Endodermal cell (in vitro differentiated cells): ENCODE measurements at regions not wholly inside any gene's neighbourhood (a gene's known extent, or its start where the extent isn't known, plus 50 kb on each side); places are given as distances from the start of the nearest gene placed in this dataset.

Experiments used
- DNase-seq: peaks from one replicate; pipeline ENCODE4 v3.0.0-alpha.2; 2017
- H3K27ac ChIP-seq: 2 replicates; pipeline ENCODE4 v1.5.1; 2013; ENCODE audit warnings: mild to moderate bottlenecking, low read depth, low read length, moderate library complexity
- H3K27me3 ChIP-seq: 2 replicates; pipeline ENCODE4 v1.6.1; 2013; ENCODE audit warnings: mild to moderate bottlenecking, low read length, moderate library complexity; ENCODE audit not compliant: insufficient read depth, control insufficient read depth, poor library complexity, severe bottlenecking
- H3K36me3 ChIP-seq: 2 replicates; pipeline ENCODE4 v1.7.0; 2013; ENCODE audit warnings: mild to moderate bottlenecking, low read length, moderate library complexity; ENCODE audit not compliant: control insufficient read depth, insufficient read depth
- H3K4me1 ChIP-seq: one replicate; pipeline ENCODE4 v1.7.0; 2013; ENCODE audit warnings: low read length; ENCODE audit not compliant: control insufficient read depth, insufficient read depth
- H3K4me3 ChIP-seq: 2 replicates; pipeline ENCODE4 v1.5.1; 2013; ENCODE audit warnings: mild to moderate bottlenecking, low read length, moderate library complexity
- H3K9ac ChIP-seq: 2 replicates; pipeline ENCODE4 v1.6.1; 2013; ENCODE audit warnings: mild to moderate bottlenecking, low read length, moderate library complexity; ENCODE audit not compliant: poor library complexity, severe bottlenecking; ENCODE audit errors: extremely low read depth
- H3K9me3 ChIP-seq: 2 replicates; pipeline ENCODE4 v1.6.1; 2013; ENCODE audit warnings: mild to moderate bottlenecking, low read length, moderate library complexity; ENCODE audit not compliant: control insufficient read depth
- H3K27ac Mint-ChIP-seq: 2 replicates; pipeline ENCODE4 v1.8.0; 2020; ENCODE audit warnings: mixed read lengths
- H3K27me3 Mint-ChIP-seq: 2 replicates; pipeline ENCODE4 v1.8.0; 2021; ENCODE audit warnings: mild to moderate bottlenecking, mixed read lengths; ENCODE audit not compliant: insufficient read depth
- H3K36me3 Mint-ChIP-seq: 2 replicates; pipeline ENCODE4 v1.8.0; 2020; ENCODE audit warnings: low read depth, mixed read lengths
- H3K4me1 Mint-ChIP-seq: 2 replicates; pipeline ENCODE4 v1.8.0; 2020; ENCODE audit warnings: mixed read lengths
- H3K4me3 Mint-ChIP-seq: 2 replicates; pipeline ENCODE4 v1.8.0; 2020; ENCODE audit warnings: mild to moderate bottlenecking, moderate library complexity, mixed read lengths
- H3K9me3 Mint-ChIP-seq: 2 replicates; pipeline ENCODE4 v1.8.0; 2020; ENCODE audit warnings: mild to moderate bottlenecking, mixed read lengths
- CTCF ChIP-seq: fragments of 200-600 bp; sonication (generic); conservative IDR thresholded peaks from 2 replicates; pipeline ENCODE4 v1.5.0; 2021; ENCODE audit warnings: antibody characterized with exemption, mild to moderate bottlenecking
- WGBS, 2 experiments: methylation state at CpG; one replicate each; pipeline versions ENCODE4 v1.1.5 to v1.1.7; 2013; ENCODE audit warnings: missing lambda C conversion rate in 2 of 2, mixed read lengths in 1 of 2; ENCODE audit not compliant: insufficient coverage in 1 of 2, insufficient read length in 1 of 2; 5-methylcytosine and 5-hydroxymethylcytosine counted together

DNA sequence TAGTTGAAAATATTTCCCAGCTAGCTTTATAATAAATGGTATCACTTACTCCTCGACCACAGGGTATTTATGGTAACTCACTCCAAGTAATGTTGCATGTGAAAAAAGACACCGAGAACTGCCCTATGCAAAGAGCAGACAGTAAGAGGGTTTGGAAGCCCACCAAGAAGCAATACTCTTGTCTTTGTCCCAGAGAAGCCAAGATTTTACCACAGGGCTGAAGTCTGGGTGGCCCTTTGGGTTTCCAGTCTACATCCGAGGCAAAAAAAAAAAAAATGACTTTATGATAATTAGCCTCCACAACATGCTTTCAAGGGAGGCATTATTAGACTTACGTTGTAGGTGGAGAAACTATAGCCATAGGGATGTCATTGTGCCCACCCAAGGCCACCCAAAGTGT, 83.6 kb downstream of the CCDC34 start:
- Histone ChIP-seq H3K4me1 (peaks cover 12% of the 10 kb centered on the region), H3K36me3 (no peaks in the 10 kb centered on the region), H3K9ac (no peak overlapping the region), H3K9me3 (no peaks in the 10 kb centered on the region), H3K4me3 (no peak overlapping the region), H3K27me3 (no peaks in the 10 kb centered on the region), H3K27ac (no peak overlapping the region)
- Mint-ChIP-seq H3K4me1 (peaks cover 37% of the 10 kb centered on the region), H3K9me3 (no peaks in the 10 kb centered on the region), H3K27me3 (no peaks in the 10 kb centered on the region), H3K36me3 (no peaks in the 10 kb centered on the region), H3K27ac (no peak overlapping the region), H3K4me3 (no peak overlapping the region)
- DNase-seq = no peak
- WGBS, 2 experiments = 88 to 100% methylated on average over 1 to 4 of the region's 4 CpGs
- no peak for TF ChIP-seq CTCF

GRCh38 chr11:27277843-27278242, 85.2 kb downstream of the CCDC34 start:
- no peaks in the 10 kb centered on the region for H3K36me3 ChIP-seq
- H3K27me3 Mint-ChIP-seq = no peaks in the 10 kb centered on the region
- no peak overlapping the region for H3K27ac ChIP-seq
- no peak for TF ChIP-seq CTCF
- peaks cover 7% of the 10 kb centered on the region for H3K4me1 ChIP-seq
- H3K9ac ChIP-seq = no peak overlapping the region
- WGBS, 2 experiments = 71 to 85% methylated on average over 1 of the region's 1 CpG
- H3K27me3 ChIP-seq = no peaks in the 10 kb centered on the region
- no peaks in the 10 kb centered on the region for H3K9me3 ChIP-seq
- no peaks in the 10 kb centered on the region for H3K36me3 Mint-ChIP-seq
- no peak for DNase-seq
- H3K4me3 ChIP-seq = no peak overlapping the region
- peaks cover 4% of the 10 kb centered on the region for H3K9me3 Mint-ChIP-seq
- peaks cover 34% of the 10 kb centered on the region for H3K4me1 Mint-ChIP-seq
- no peak overlapping the region for H3K4me3 Mint-ChIP-seq
- no peak overlapping the region for H3K27ac Mint-ChIP-seq

- no peak overlapping the region for H3K9ac ChIP-seq
- no peaks in the 10 kb centered on the region for H3K36me3 Mint-ChIP-seq
- DNase-seq = no peak
- H3K27me3 Mint-ChIP-seq = peaks cover 6% of the 10 kb centered on the region
- TF ChIP-seq CTCF = no peak
- H3K36me3 ChIP-seq = no peaks in the 10 kb centered on the region
- 83 to 86% methylated on average over 1 of the region's 1 CpG for WGBS, 2 experiments
- H3K4me3 Mint-ChIP-seq = no peak overlapping the region
- H3K9me3 Mint-ChIP-seq = peaks cover 9% of the 10 kb centered on the region
- H3K4me3 ChIP-seq = no peak overlapping the region
- H3K27me3 ChIP-seq = no peaks in the 10 kb centered on the region
- peaks cover 17% of the 10 kb centered on the region for H3K4me1 Mint-ChIP-seq
- H3K4me1 ChIP-seq = peaks cover 4% of the 10 kb centered on the region
- no peak overlapping the region for H3K27ac Mint-ChIP-seq
- H3K9me3 ChIP-seq = peaks cover 7% of the 10 kb centered on the region
- no peak overlapping the region for H3K27ac ChIP-seq
Observed at GRCh38 chr11:27276141-27276540, 86.9 kb downstream of the CCDC34 start.
